T-helper 1 cell treated with Interleukin-12 subunit alpha and Interleukin-12 subunit beta and Interleukin-4 antibody, amounts not matched to agents 30 ng/mL and 1 ng/mL, for 36 hours (primary cell): ENCODE measurements at regions not wholly inside any gene's neighbourhood (a gene's known extent, or its start where the extent isn't known, plus 50 kb on each side); places are given as distances from the start of the nearest gene placed in this dataset.

Experiments
- intact Hi-C: fragments of 100-400 bp; cut with micrococcal nuclease; formaldehyde crosslinking; loops from one replicate; pipeline ENCODE4 v1.15.1; 2024

- intact Hi-C loops, result no loop called here
Measured at GRCh38 chr11:134818516-134818915, 406.5 kb upstream of the B3GAT1 start.

- intact Hi-C loops, result no loop called here
Measured at GRCh38 chr11:134815404-134815803, 403.4 kb upstream of the B3GAT1 start.

- intact Hi-C loops, result no loop called here
Measured at GRCh38 chr11:134807997-134808396, 396.0 kb upstream of the B3GAT1 start.

GRCh38 chr11:134802598-134802997 lies 390.6 kb upstream of the B3GAT1 start:
- intact Hi-C loops, result no loop called here

- intact Hi-C loops, result no loop called here
Measured at GRCh38 chr11:134802116-134802515, 390.1 kb upstream of the B3GAT1 start.

- intact Hi-C loops, result no loop called here
Measured at GRCh38 chr11:134801570-134801969, 389.5 kb upstream of the B3GAT1 start.

- intact Hi-C loops, result no loop called here
Measured at GRCh38 chr11:134800826-134801225, 388.8 kb upstream of the B3GAT1 start.

GRCh38 chr11:134800130-134800529 lies 388.1 kb upstream of the B3GAT1 start:
- intact Hi-C loops, result no loop called here

GRCh38 chr11:134799386-134799785 lies 387.3 kb upstream of the B3GAT1 start:
- intact Hi-C loops, result no loop called here

- intact Hi-C loops, result no loop called here
Measured at GRCh38 chr11:134797411-134798089, 385.5 kb upstream of the B3GAT1 start.

- intact Hi-C loops, result no loop called here
Measured at GRCh38 chr11:134795017-134795416, 383.0 kb upstream of the B3GAT1 start.

- intact Hi-C loops, result no loop called here
Measured at GRCh38 chr11:134794192-134794591, 382.1 kb upstream of the B3GAT1 start.

GRCh38 chr11:134792677-134793076 lies 380.6 kb upstream of the B3GAT1 start:
- intact Hi-C loops, result no loop called here

- intact Hi-C loops, result no loop called here
Measured at GRCh38 chr11:134792044-134792443, 380.0 kb upstream of the B3GAT1 start.

GRCh38 chr11:134791102-134791501 lies 379.1 kb upstream of the B3GAT1 start:
- intact Hi-C loops, result no loop called here

- intact Hi-C loops, result no loop called here
Measured at GRCh38 chr11:134789104-134789503, 377.1 kb upstream of the B3GAT1 start.

GRCh38 chr11:134786636-134787035 lies 374.6 kb upstream of the B3GAT1 start:
- intact Hi-C loops, result no loop called here

GRCh38 chr11:134785660-134786284 lies 373.7 kb upstream of the B3GAT1 start:
- intact Hi-C loops, result no loop called here

GRCh38 chr11:134785059-134785458 lies 373.0 kb upstream of the B3GAT1 start:
- intact Hi-C loops, result no loop called here

GRCh38 chr11:134784568-134784967 lies 372.5 kb upstream of the B3GAT1 start:
- intact Hi-C loops, result no loop called here

GRCh38 chr11:134784046-134784445 lies 372.0 kb upstream of the B3GAT1 start:
- intact Hi-C loops, result no loop called here

GRCh38 chr11:134783234-134783633 lies 371.2 kb upstream of the B3GAT1 start:
- intact Hi-C loops, result no loop called here

- intact Hi-C loops, result no loop called here
Measured at GRCh38 chr11:134781380-134781866, 369.4 kb upstream of the B3GAT1 start.
